Activated CD8-positive, alpha-beta T cell treated with anti-CD3 and anti-CD28 coated beads for 36 hours (primary cell): ENCODE measurements at regions not wholly inside any gene's neighbourhood (a gene's known extent, or its start where the extent isn't known, plus 50 kb on each side); places are given as distances from the start of the nearest gene placed in this dataset.

Source experiments
- ATAC-seq: fragments of 200-7000 bp; cut with Tn5 transposase; one replicate; pipeline ENCODE4 v1.10.0; 2021; ENCODE audit warnings: mild to moderate bottlenecking, moderate library complexity
- CTCF ChIA-PET: fragments of 350-600 bp; sonication (Branson Sonifier 250); formaldehyde crosslinking; loops from one replicate; lab custom pipeline; 2021; ENCODE audit warnings: antibody characterized with exemption; lab: Charles Lee
- POLR2A ChIA-PET: fragments of 350-600 bp; sonication (Branson Sonifier 250); formaldehyde crosslinking; loops from one replicate; lab custom pipeline; 2021; ENCODE audit warnings: antibody characterized with exemption; lab: Charles Lee
- DNase-seq: peaks from one replicate; pipeline ENCODE4 v3.0.0-alpha.2; 2020
- H3K27ac Mint-ChIP-seq: one replicate; pipeline ENCODE4 v1.8.0; 2021; ENCODE audit warnings: mild to moderate bottlenecking, mixed read lengths
- H3K27me3 Mint-ChIP-seq: one replicate; pipeline ENCODE4 v1.8.0; 2021; ENCODE audit warnings: mixed read lengths
- H3K36me3 Mint-ChIP-seq: one replicate; pipeline ENCODE4 v1.8.0; 2021; ENCODE audit warnings: low read depth, mixed read lengths
- H3K4me1 Mint-ChIP-seq: one replicate; pipeline ENCODE4 v1.8.0; 2021; ENCODE audit warnings: low read depth, mixed read lengths
- H3K4me3 Mint-ChIP-seq: one replicate; pipeline ENCODE4 v1.8.0; 2021; ENCODE audit warnings: mild to moderate bottlenecking, moderate library complexity, mixed read lengths
- H3K9me3 Mint-ChIP-seq: one replicate; pipeline ENCODE4 v1.8.0; 2021; ENCODE audit warnings: mixed read lengths
- CTCF ChIP-seq: fragments of 200-600 bp; IDR thresholded peaks from one replicate; pipeline ENCODE4 v1.8.0; 2022; ENCODE audit warnings: antibody characterized with exemption, mild to moderate bottlenecking
- intact Hi-C: fragments of 100-400 bp; cut with micrococcal nuclease; formaldehyde crosslinking; loops from one replicate; pipeline ENCODE4 v1.10.0; 2022

- Mint-ChIP-seq H3K27ac (no peak overlapping the region), H3K4me1 (no peaks in the 10 kb centered on the region), H3K36me3 (no peaks in the 10 kb centered on the region), H3K9me3 (no peaks in the 10 kb centered on the region), H3K4me3 (no peak overlapping the region), H3K27me3 (peaks cover 6% of the 10 kb centered on the region)
- intact Hi-C loops: no loop called here
- POLR2A ChIA-PET: no interaction called here
- DNase-seq (no peak), ATAC-seq (no peak)
- no peak for TF ChIP-seq CTCF
- CTCF ChIA-PET: no interaction called here
Observed at GRCh38 chr9:3708751-3709150, 182.9 kb upstream of the RFX3 start.

GRCh38 chr9:3704890-3705289 is 179.1 kb upstream of the RFX3 start:
- intact Hi-C loops: no loop called here
- Mint-ChIP-seq H3K4me3 (no peak overlapping the region), H3K27ac (no peak overlapping the region), H3K9me3 (no peaks in the 10 kb centered on the region), H3K4me1 (no peaks in the 10 kb centered on the region), H3K36me3 (no peaks in the 10 kb centered on the region), H3K27me3 (peaks cover 17% of the 10 kb centered on the region)
- ChIA-PET CTCF (no interaction called here), POLR2A (no interaction called here)
- TF ChIP-seq CTCF: no peak
- ATAC-seq: no peak
- DNase-seq: no peak

GRCh38 chr9:3700772-3701171 is 175.0 kb upstream of the RFX3 start:
- POLR2A ChIA-PET: no interaction called here
- intact Hi-C loops: no loop called here

GRCh38 chr9:3699883-3700282 is 174.1 kb upstream of the RFX3 start:
- Mint-ChIP-seq H3K4me3 (no peak overlapping the region), H3K4me1 (no peaks in the 10 kb centered on the region), H3K27ac (no peak overlapping the region), H3K9me3 (no peaks in the 10 kb centered on the region), H3K27me3 (peaks cover 25% of the 10 kb centered on the region), H3K36me3 (no peaks in the 10 kb centered on the region)
- ATAC-seq (no peak), DNase-seq (no peak)
- ChIA-PET POLR2A (no interaction called here), CTCF (no interaction called here)
- intact Hi-C loops: no loop called here
- no peak for TF ChIP-seq CTCF

More at GRCh38 chr9:3700772-3701171, 175.0 kb upstream of the RFX3 start:
- TF ChIP-seq CTCF: no peak
- no peaks in the 10 kb centered on the region for H3K9me3 Mint-ChIP-seq
- peaks cover 28% of the 10 kb centered on the region for H3K27me3 Mint-ChIP-seq
- no peak for ATAC-seq
- no peak for DNase-seq
- no peak overlapping the region for H3K4me3 Mint-ChIP-seq
- no peak overlapping the region for H3K27ac Mint-ChIP-seq
- H3K4me1 Mint-ChIP-seq: no peaks in the 10 kb centered on the region
- no peaks in the 10 kb centered on the region for H3K36me3 Mint-ChIP-seq
- CTCF ChIA-PET: no interaction called here

- peaks cover 5% of the 10 kb centered on the region for H3K9me3 Mint-ChIP-seq
- DNase-seq (no peak), ATAC-seq (no peak)
- CTCF ChIA-PET: no interaction called here
- intact Hi-C loops: no loop called here
- H3K27ac Mint-ChIP-seq: no peak overlapping the region
- H3K4me1 Mint-ChIP-seq: no peaks in the 10 kb centered on the region
- H3K36me3 Mint-ChIP-seq: no peaks in the 10 kb centered on the region
- H3K4me3 Mint-ChIP-seq: no peak overlapping the region
- peaks cover 23% of the 10 kb centered on the region for H3K27me3 Mint-ChIP-seq
- POLR2A ChIA-PET: no interaction called here
- TF ChIP-seq CTCF: no peak
Observed at GRCh38 chr9:3698531-3698930, 172.7 kb upstream of the RFX3 start.
